ENCODE measurements at regions not wholly inside any gene's neighbourhood (a gene's known extent, or its start where the extent isn't known, plus 50 kb on each side); places are given as distances from the start of the nearest gene placed in this dataset.

- H3K9ac ChIP-seq (ENCODE audit: low read length): no peak overlapping the region
- no peaks in the 10 kb centered on the region for H3K36me3 Mint-ChIP-seq (ENCODE audit: low read depth, unreplicated experiment)
- no peaks in the 10 kb centered on the region for H3K4me1 ChIP-seq (ENCODE audit: insufficient read depth, low read length)
- H3K79me2 ChIP-seq (ENCODE audit: insufficient read depth, low read length): no peaks in the 10 kb centered on the region
- DNase-seq (ENCODE audit: low read depth) (no peak), FAIRE-seq (no peak)
- H3K27me3 Mint-ChIP-seq (ENCODE audit: low read depth, unreplicated experiment): no peaks in the 10 kb centered on the region
- no peak overlapping the region for H3K4me3 ChIP-seq (ENCODE audit: insufficient read depth, low read depth, low read length)
- H3K36me3 ChIP-seq (ENCODE audit: insufficient read depth, low read length): no peaks in the 10 kb centered on the region
- H3K27ac Mint-ChIP-seq (ENCODE audit: unreplicated experiment): no peak overlapping the region
- no peaks in the 10 kb centered on the region for H3K4me1 Mint-ChIP-seq (ENCODE audit: low read depth, unreplicated experiment)
- no peak for TF ChIP-seq CTCF (IDR thresholded peaks at IDR 0.05; ENCODE audit: insufficient read depth, low read depth, low read length)
- TF ChIP-seq EZH2 (IDR thresholded peaks at IDR 0.05; ENCODE audit: insufficient read depth, low read length): no peak
- no peaks in the 10 kb centered on the region for H3K9me3 ChIP-seq (ENCODE audit: insufficient read depth, low read depth, low read length)
- H4K20me1 ChIP-seq (ENCODE audit: insufficient read depth, low read length): no peaks in the 10 kb centered on the region
- H3K4me2 ChIP-seq (ENCODE audit: low read length): no peak overlapping the region
- no peak overlapping the region for H3K4me3 Mint-ChIP-seq (ENCODE audit: unreplicated experiment)
- no peak overlapping the region for H3K27ac ChIP-seq (ENCODE audit: low read depth, low read length)
- H3K27me3 ChIP-seq (ENCODE audit: insufficient read depth, low read length): no peaks in the 10 kb centered on the region
- no peak overlapping the region for H2AFZ ChIP-seq (ENCODE audit: low read depth, low read length)
- H3K9me3 Mint-ChIP-seq (ENCODE audit: unreplicated experiment): no peaks in the 10 kb centered on the region
These were observed 120.9 kb downstream of the MANEA start for GRCh38 chr6:95698271-95698670.

- DNase-seq (ENCODE audit: low read depth) (no peak), FAIRE-seq (no peak)
- Mint-ChIP-seq H3K4me3 (ENCODE audit: unreplicated experiment) (no peak overlapping the region), H3K27ac (ENCODE audit: unreplicated experiment) (peak overlapping the region; percentile 79), H3K27me3 (ENCODE audit: low read depth, unreplicated experiment) (no peaks in the 10 kb centered on the region), H3K9me3 (ENCODE audit: unreplicated experiment) (peaks cover 4% of the 10 kb centered on the region), H3K4me1 (ENCODE audit: low read depth, unreplicated experiment) (no peaks in the 10 kb centered on the region), H3K36me3 (ENCODE audit: low read depth, unreplicated experiment) (no peaks in the 10 kb centered on the region)
- TF ChIP-seq CTCF (IDR thresholded peaks at IDR 0.05; ENCODE audit: insufficient read depth, low read depth, low read length) (no peak), EZH2 (IDR thresholded peaks at IDR 0.05; ENCODE audit: insufficient read depth, low read length) (no peak)
- Histone ChIP-seq H3K4me2 (ENCODE audit: low read length) (no peak overlapping the region), H3K4me3 (ENCODE audit: insufficient read depth, low read depth, low read length) (no peak overlapping the region), H3K4me1 (ENCODE audit: insufficient read depth, low read length) (no peaks in the 10 kb centered on the region), H4K20me1 (ENCODE audit: insufficient read depth, low read length) (no peaks in the 10 kb centered on the region), H3K9ac (ENCODE audit: low read length) (no peak overlapping the region), H3K9me3 (ENCODE audit: insufficient read depth, low read depth, low read length) (no peaks in the 10 kb centered on the region), H3K79me2 (ENCODE audit: insufficient read depth, low read length) (no peaks in the 10 kb centered on the region), H3K27ac (ENCODE audit: low read depth, low read length) (no peak overlapping the region), H3K36me3 (ENCODE audit: insufficient read depth, low read length) (no peaks in the 10 kb centered on the region), H3K27me3 (ENCODE audit: insufficient read depth, low read length) (no peaks in the 10 kb centered on the region), H2AFZ (ENCODE audit: low read depth, low read length) (no peak overlapping the region)
These were observed 146.3 kb downstream of the MANEA start for GRCh38 chr6:95723638-95724037.

GRCh38 chr6:95725344-95725743, 148.0 kb downstream of the MANEA start:
- H2AFZ ChIP-seq (ENCODE audit: low read depth, low read length): no peak overlapping the region

More at GRCh38 chr6:95725344-95725743, 148.0 kb downstream of the MANEA start:
- H3K9me3 ChIP-seq (ENCODE audit: insufficient read depth, low read depth, low read length): no peaks in the 10 kb centered on the region
- no peaks in the 10 kb centered on the region for H4K20me1 ChIP-seq (ENCODE audit: insufficient read depth, low read length)
- H3K27ac ChIP-seq (ENCODE audit: low read depth, low read length): no peak overlapping the region
- Mint-ChIP-seq H3K4me3 (ENCODE audit: unreplicated experiment) (no peak overlapping the region), H3K36me3 (ENCODE audit: low read depth, unreplicated experiment) (no peaks in the 10 kb centered on the region), H3K4me1 (ENCODE audit: low read depth, unreplicated experiment) (no peaks in the 10 kb centered on the region), H3K27me3 (ENCODE audit: low read depth, unreplicated experiment) (no peaks in the 10 kb centered on the region), H3K9me3 (ENCODE audit: unreplicated experiment) (no peaks in the 10 kb centered on the region), H3K27ac (ENCODE audit: unreplicated experiment) (no peak overlapping the region)
- no peak for DNase-seq (ENCODE audit: low read depth)
- no peak for TF ChIP-seq CTCF (IDR thresholded peaks at IDR 0.05; ENCODE audit: insufficient read depth, low read depth, low read length)
- TF ChIP-seq EZH2 (IDR thresholded peaks at IDR 0.05; ENCODE audit: insufficient read depth, low read length): no peak
- no peaks in the 10 kb centered on the region for H3K27me3 ChIP-seq (ENCODE audit: insufficient read depth, low read length)
- no peak overlapping the region for H3K4me3 ChIP-seq (ENCODE audit: insufficient read depth, low read depth, low read length)
- no peaks in the 10 kb centered on the region for H3K79me2 ChIP-seq (ENCODE audit: insufficient read depth, low read length)
- FAIRE-seq: no peak
- no peaks in the 10 kb centered on the region for H3K4me1 ChIP-seq (ENCODE audit: insufficient read depth, low read length)
- no peak overlapping the region for H3K4me2 ChIP-seq (ENCODE audit: low read length)
- H3K36me3 ChIP-seq (ENCODE audit: insufficient read depth, low read length): no peaks in the 10 kb centered on the region
- H3K9ac ChIP-seq (ENCODE audit: low read length): no peak overlapping the region

Measured in astrocyte (in vitro differentiated cells and primary cell).